GM18498 (cell line): ENCODE measurements at regions not wholly inside any gene's neighbourhood (a gene's known extent, or its start where the extent isn't known, plus 50 kb on each side); places are given as distances from the start of the nearest gene placed in this dataset.
A peak's percentile ranks its signal among the peaks of the same experiment; 100 is the strongest.

Source experiments
- ATAC-seq: cut with Tn5 transposase; IDR thresholded peaks from one replicate; pipeline ENCODE4 v1.9.1; 2021; ENCODE audit warnings: mild to moderate bottlenecking, moderate library complexity; ENCODE audit not compliant: unreplicated experiment

DNA sequence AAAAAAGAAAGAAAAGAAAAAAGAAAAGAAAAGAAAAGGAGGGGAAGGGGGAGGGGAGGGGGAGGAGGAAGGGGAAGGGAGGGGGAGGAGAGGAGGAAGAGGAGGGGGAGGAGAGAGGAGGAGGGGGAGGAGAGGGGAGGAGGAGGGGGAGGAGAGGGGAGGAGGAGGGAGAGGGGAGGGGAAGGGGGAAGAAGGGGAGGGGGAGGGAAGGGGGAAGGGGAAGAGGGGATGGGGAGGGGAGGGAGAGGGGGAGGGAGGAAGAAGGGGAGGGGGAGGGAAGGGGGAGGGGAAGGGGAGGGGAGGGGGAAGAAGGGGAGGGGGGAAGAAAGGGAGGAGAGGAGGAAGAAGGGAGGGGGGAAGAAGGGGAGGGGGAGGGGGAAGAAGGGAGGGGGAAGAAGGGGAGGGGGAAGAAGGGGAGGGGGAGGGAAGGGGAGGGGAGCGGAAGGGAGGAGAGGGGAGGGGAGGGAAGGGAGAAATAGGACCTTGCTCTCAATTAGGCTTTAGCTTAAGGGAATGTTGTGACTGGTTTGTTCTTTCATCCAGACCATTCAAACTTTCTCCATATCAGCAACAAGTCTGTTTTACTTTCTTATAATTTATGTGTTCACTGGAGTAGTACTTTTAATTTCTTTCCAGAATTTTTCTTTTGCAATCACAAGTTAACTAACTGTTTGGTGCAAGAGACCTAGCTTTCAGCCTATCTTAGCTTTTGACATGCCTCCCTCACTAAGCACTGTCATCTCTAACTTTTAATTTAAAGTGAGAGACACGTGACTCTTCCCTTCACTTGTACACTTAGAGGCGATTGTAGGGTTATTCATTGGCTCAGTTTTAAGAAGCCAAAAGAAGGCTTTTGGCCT lies 76.5 kb upstream of the EGLN3 start:
- no peak for ATAC-seq

DNA sequence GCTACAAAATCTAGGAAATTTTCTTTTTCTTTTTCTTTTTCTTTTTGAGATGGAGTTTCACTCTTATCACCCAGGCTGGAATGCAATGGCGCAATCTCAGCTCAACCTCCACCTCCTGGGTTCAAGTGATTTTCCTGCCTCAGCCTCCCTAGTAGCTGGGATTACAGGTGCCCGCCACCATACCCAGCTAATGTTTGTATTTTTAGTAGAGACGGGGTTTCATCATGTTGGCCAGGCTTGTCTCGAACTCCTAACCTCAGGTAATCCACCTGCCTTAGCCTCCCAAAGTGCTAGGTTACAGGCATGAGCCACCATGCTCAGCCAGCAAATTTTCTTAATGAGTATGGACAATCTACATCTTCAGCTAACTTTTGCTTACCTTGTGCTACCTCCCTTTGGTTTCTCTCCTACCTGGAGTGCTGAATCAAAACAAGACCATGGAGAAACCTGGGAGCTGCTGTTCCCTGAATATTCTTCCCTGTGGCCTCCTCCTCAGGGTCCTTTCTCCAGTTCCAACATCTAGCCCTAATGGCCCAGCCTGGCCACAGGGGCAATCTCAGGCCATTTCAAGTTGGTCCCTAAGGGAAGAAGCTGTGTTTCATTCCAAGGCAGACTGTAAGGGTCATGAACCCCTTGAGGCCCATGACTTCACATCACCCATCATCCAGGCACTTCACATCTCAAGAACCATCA lies 74.6 kb upstream of the EGLN3 start:
- no peak for ATAC-seq

DNA sequence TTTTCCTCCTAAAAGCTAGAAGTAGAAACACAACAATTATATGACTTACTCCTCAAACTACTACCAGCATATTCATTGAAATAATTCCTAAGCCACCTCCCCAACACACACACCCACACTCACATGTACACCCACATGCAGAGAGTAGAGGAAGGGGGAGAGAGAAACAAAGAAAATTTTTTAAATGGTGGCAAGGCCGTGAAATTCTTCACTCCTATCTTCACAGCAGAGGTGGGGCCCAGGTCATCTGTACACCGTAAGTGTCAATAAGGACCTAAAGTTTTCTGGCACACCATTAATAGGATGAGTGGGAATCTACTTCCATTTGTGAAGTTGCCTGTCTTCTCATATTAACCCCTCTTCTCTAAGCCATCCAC lies 73.9 kb upstream of the EGLN3 start:
- ATAC-seq = no peak

DNA sequence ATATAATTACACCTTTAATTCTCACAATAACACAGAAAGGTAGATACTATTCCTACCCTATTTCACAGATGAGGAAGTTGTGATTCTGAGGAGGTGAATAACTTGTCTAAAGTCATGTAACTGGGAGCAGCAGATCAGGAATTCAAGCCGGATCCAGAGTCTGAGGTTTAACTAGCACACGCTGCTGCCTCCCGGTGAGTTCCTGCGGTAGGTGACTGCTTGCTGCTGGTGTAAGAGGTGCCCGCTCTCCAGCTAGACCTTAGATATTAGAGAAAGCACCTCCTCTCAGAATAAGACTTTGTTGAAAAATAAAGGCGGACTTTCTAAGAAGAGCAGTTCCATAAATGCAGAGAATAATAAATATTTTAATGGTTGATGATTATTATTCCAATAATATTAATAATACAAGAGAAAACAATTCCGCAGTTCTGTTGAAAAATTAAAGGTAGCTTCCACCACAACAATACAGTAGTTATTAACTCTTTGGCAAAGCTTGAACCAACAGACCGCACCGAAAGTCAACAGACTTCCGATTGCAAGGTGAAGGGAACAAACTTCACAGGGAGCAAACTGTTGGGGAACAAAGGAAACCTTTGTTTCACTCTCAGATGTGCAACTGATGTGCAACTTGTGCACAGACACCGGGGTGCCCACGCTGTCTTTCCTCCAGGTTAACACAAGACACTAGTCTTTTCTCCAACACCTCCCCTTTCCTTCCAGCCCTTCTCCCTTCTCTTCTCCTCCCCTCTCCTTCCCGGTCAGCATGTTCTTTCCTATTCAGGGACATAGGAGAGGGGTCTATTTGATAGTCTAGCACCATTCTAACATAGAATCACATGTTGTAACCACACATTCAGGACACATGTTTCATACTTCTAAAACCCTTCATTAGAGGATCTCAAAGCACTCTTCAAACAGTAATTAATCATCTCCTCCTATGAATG lies 73.2 kb upstream of the EGLN3 start:
- ATAC-seq = no peak

DNA sequence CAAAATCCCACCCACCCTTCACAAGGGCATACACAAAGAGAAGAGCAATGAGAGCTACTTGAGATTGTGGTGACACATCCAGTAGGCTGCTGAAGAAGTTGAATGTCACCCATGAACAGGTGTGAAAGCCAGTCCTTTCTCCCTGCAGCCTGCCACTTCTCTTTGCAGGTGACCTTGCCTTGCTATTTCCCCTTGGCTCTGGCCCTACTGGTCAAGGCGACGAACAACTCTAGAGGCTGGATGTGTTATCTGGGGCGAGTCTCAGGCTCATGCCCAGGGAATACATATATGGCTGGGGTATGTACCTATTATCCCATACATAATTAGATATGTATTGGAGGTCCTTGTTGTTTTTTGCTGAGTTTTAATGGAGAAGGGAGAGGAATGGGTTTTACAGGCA lies 70.2 kb upstream of the EGLN3 start:
- ATAC-seq = no peak

DNA sequence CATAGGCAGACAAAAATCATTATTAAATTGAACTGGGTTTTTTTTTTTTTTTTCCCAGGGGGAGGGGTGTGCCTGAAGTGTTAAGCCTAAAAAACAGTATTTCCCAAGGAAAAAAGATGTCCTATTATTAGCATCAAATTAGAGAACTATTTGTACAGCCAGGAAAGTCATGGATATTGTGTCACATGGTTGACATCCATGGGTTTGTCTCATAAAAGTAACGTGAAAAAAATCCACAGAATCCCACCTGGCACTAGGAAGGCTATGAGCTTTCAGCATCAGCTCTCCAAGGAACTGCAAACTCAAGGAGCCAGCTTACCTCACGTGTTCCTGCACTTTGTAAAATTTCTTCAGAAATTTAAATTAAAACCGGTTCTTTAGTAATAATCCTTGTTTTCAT lies 69.1 kb upstream of the EGLN3 start:
- ATAC-seq = no peak

DNA sequence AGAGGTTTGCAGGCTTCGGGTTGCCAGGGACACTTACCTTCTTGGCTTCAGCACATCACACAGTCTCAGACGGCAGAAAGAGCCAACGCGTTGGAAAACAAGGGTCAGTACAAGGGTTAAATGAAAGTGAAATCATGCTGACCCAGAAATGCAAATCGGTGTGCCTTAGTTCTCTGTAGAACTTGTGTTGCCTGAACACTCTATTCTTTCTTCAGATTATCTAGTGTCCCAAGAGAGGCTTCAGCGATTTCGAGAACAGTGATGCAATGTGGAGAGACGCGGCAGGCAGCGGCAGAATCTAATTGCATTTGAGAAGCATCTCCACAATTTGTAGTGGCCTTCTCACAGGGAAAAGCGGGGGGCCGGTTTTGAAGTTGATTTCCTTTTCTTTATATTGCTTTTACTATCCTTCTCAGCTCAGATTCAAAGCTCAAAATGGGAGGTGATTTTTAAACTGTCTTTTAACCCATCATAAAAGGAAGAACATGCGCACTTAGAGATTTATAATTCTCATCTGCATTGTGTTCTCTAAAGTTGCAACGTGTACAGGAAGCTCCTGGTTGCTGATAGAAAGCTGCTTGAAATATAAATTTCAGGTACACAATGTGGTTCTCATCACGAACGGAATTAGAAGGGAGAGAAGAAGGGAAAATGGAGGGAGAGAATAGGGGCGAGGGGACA lies 67.8 kb upstream of the EGLN3 start:
- ATAC-seq = peak; percentile 89

DNA sequence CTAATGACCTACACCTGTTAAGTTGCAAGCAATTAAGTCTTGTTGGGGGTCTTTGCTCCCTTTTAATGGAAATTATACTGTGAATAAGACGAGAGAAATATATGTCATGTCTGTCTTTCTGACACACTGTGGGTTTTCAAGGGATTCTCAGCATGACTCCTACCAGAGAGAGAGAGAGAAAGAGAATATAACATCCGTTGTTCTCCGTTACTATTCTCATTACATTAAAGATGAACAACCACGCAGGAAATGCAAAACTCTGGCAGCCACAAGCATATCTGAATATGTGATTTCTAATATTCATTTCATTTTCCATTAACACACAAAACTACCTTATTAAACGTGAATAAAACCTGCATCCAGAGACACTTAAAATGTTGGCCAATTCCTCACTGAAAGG lies 67.3 kb upstream of the EGLN3 start:
- peak; percentile 25 for ATAC-seq

DNA sequence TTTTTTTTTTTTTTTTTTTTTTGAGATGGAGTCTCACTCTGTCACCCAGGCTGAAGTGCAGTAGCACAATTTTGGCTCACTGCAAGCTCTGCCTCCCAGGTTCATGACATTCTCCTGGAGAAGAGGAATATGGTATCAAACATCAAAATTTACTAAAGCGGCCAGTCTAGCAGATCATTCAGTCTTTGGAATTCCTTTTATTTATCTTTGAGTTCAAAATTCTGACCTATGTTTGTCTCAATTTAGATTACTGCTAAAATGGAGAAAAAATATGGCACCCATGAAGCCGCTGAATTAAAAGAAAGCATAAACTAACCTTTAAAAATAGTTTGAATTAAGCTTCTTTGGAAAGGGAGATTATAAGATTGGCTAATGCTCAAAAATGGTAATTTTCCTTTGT lies 64.5 kb upstream of the EGLN3 start:
- ATAC-seq = no peak

DNA sequence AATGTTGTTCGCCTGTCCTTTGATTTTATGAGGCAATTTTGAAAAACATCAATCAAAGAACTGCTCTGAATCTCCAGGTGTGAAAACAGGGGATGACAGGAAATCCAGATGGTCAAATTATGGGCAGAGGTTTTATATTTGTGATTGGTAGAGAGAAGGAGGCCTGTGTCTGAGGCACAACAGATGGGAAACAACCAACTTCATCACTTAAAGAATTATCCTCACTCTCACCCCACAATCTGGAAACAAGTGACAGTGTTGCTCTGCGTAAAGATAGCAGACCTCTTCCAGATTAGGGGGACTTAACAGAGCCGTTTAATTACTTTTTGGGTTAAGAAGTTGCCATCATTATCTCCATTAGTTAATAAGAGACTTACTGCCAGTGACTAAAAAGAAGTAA lies 64.1 kb upstream of the EGLN3 start:
- no peak for ATAC-seq

DNA sequence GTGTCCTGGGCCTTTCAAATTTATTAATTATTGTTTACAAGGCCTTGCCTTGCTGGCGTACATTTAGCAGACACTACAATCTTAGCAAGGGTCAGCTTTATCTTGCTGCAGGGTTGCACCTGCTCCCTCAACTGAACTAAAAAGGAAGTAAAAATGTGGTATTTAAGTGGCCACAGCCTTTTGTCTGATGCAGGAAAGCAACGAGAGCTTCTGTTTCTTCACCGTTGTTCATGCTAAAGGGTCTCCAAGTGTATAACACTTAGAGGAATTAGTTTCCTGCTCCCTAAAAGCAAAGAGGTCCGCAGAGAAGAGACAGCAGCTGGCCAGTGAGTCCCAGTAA lies 62.8 kb upstream of the EGLN3 start:
- peak; percentile 49 for ATAC-seq

DNA sequence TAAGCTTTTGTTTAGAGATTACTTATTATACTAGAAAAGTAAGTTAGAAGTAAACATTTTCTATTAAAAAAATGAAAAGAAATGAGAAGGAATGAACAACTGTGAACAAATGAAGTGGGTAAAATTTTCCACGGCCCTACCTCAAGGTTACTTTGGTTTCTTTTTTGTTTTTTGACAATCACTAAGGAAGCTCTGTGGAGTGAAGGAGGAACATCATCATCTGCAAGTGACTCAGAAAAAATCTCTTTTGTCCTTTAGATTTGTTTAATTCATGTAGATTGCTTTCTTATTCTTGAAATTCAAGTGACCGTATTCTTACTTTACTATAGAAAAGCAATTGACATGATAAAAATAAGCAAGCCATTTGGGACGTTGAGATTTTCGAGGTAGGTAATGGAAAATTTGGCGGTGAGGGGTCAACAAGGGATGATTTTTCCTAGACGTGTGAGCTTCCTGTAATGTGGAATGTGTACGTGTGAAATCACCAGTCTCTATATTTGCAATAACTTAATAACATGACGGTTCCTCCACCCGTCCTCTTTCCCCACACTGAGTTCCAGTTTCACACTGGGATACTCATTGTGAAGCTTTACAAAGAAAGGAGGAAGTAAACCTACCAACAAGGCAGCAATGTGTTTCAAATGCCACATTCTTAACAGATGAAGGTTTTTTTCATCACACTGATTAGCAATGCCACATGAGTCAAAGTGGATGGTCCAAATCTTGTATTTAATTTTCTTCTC lies 62.3 kb upstream of the EGLN3 start:
- ATAC-seq = peak; percentile 77

DNA sequence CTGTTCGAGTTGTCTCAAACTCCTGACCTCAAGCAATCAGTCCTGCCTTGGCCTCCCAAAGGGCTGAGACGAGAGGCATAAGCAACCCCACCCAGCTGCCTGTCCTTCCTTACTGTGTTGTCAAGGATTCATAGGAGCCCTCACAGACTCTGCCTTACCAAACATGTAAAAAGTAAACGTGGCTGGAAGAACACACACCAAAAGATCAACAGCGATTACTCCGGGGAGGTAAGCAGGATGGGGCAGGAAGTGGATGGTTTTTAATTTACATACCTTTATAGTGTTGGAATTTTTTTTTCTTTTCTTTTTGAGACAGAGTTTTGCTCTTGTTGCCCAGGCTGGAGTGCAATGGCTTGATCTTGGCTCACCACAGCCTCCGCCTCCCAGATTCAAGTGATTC lies 61.5 kb upstream of the EGLN3 start:
- no peak for ATAC-seq

DNA sequence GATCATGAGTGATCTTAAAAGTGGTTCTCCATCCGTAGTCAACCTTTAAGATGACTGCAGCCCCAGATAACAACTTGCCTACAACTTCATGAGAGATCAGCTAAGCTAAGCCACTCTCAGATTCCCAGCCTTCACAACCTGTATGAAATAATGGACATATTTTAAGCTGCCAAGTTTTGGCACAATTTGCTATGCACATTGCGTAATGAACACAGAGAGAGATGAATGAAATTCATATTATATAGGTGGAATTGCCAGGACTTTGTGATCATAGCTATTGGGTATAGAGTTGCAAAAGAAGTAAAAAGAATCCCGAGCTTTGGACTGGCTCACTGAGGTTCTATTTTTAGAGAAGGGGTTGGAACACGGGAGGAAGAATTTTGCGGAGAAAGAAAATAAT lies 59.1 kb upstream of the EGLN3 start:
- ATAC-seq = no peak

DNA sequence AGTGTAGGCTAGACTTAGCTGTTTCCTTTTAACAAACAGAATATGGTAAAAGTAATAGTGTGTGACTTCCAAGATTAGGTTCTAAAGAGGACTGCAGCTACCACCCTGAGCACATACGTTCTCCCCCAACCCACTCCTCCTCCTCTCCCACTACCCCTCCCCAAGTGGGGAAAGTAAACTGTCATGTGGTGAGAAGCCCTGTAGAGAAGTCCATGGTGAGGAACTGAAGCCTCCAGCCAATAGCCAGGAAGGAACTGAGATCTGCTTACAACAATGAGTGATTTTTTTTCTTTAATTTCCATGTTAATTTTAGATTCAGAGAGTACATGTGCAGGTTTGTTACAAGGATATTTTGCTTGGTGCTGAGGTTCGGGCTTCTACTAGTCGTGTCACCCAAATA lies 57.0 kb upstream of the EGLN3 start:
- ATAC-seq = no peak

DNA sequence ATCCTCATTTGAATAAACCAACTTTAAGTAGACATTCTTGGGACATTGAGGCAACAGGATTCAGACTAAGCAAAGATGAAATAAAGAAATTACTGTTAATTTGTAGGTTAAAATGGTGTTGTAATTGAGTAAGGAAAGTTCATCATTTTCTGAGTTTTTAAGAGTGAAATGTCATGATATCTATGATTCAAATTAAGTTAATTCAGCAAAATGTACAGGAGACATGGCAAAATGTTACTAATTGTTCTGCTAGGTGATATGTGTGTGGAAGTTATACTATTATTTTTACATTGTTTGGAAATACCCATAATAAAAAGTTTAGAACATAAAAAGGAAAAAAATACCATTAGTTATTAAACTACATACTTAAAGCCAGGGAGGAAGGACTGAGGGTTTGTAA lies 55.0 kb upstream of the EGLN3 start:
- no peak for ATAC-seq

DNA sequence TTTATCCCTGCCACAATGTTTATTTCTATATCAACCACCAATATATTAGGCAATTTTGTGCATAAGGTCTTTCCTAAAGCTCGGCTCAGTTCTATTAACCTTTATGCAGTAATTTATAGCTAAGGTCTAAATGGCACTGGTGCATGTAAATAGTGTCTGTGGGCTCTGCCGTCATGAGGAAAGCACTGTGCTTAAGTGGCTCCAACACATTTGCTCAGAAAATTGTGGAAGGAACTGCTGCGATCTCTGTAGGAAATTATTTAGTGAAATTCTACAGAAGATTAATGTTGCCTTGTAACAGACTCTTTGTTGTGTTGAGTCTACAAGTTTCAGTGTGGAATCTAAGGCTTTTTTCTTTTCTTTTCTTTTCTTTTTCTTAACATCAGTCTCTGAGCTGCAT lies 54.0 kb upstream of the EGLN3 start:
- no peak for ATAC-seq

DNA sequence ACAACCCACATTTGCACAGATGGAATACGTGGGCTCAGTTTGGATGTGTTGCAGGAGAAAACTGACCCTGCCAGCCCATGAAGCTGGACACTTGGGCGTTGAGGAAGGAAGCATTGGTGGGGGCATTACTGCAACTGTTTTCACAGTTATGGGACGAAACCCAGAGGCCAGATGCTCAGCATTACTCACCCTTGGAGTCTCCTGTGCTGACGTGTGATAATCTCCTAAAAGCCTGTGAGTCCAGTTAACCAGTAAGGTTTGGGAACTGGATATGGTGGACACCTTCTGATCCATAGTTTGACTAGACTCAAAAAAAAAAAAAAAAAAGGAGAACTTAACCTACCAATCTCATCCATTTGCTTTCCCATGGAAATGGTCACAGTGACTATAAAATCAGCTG lies 52.8 kb upstream of the EGLN3 start:
- ATAC-seq = no peak

DNA sequence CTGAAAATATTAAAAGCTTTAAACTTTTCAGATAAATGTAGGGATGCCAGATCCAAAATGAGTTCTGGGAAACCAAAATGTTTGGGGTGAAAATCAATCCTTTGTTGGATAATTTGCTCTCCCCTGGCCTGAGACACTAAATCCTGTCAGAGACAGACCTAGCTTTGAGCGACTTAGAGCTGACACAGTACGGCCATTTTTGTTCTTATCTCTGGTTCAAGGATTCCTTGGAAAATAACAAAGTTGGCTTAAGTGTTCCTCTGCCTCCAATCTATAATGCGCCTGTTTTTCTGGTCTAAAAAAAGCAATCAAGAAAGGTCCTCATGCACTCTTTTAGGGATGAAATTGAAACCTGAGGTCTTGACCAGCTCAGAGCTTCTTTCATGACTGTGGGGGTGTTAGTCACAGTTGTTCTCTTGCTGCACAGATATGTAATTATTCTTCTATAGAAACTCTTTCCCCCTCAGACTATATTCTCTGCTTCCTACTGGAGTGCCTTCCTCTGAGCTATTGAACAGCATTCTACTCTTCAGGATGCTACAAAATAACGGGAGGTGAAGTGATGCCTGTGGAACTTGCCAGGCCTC lies 52.3 kb upstream of the EGLN3 start:
- no peak for ATAC-seq
